Neural crest cell (in vitro differentiated cells): ENCODE measurements at regions not wholly inside any gene's neighbourhood (a gene's known extent, or its start where the extent isn't known, plus 50 kb on each side); places are given as distances from the start of the nearest gene placed in this dataset.

ENCODE experiments used
- DNase-seq: peaks from one replicate; pipeline ENCODE4 v3.0.0; 2021; ENCODE audit warnings: low read depth, mixed read lengths, low spot score
- H3K27ac Mint-ChIP-seq: one replicate; pipeline ENCODE4 v1.8.0; 2021; ENCODE audit warnings: mild to moderate bottlenecking, mixed read lengths; ENCODE audit not compliant: unreplicated experiment
- H3K27me3 Mint-ChIP-seq: 2 replicates; pipeline ENCODE4 v1.8.0; 2021; ENCODE audit warnings: low read depth, mild to moderate bottlenecking, mixed read lengths
- H3K36me3 Mint-ChIP-seq: 2 replicates; pipeline ENCODE4 v1.8.0; 2021; ENCODE audit warnings: low read depth, mild to moderate bottlenecking, mixed read lengths
- H3K4me1 Mint-ChIP-seq: 2 replicates; pipeline ENCODE4 v1.8.0; 2021; ENCODE audit warnings: mixed read lengths
- H3K4me3 Mint-ChIP-seq: one replicate; pipeline ENCODE4 v1.8.0; 2021; ENCODE audit warnings: mild to moderate bottlenecking, mixed read lengths
- H3K9me3 Mint-ChIP-seq: 2 replicates; pipeline ENCODE4 v1.8.0; 2021; ENCODE audit warnings: mixed read lengths
- CTCF ChIP-seq: fragments of 200-600 bp; sonication (generic); conservative IDR thresholded peaks from 2 replicates; pipeline ENCODE4 v1.5.0; 2021; ENCODE audit warnings: antibody characterized with exemption, mild to moderate bottlenecking

- H3K36me3 Mint-ChIP-seq: no peaks in the 10 kb centered on the region
- TF ChIP-seq CTCF: no peak
- peaks cover 43% of the 10 kb centered on the region for H3K4me1 Mint-ChIP-seq
- H3K4me3 Mint-ChIP-seq: no peak overlapping the region
- no peaks in the 10 kb centered on the region for H3K27me3 Mint-ChIP-seq
- peak overlapping the region; percentile 75 for H3K27ac Mint-ChIP-seq
- DNase-seq: no peak
- peaks cover 2% of the 10 kb centered on the region for H3K9me3 Mint-ChIP-seq
These were observed 196.8 kb downstream of the NDUFA10 start for GRCh38 chr2:239828192-239828972.

GRCh38 chr2:239827523-239827890 is 197.6 kb downstream of the NDUFA10 start:
- no peak for DNase-seq
- Mint-ChIP-seq H3K9me3 (peaks cover 2% of the 10 kb centered on the region), H3K4me3 (no peak overlapping the region)

GRCh38 chr2:239826786-239827522 is 198.2 kb downstream of the NDUFA10 start:
- Mint-ChIP-seq H3K27me3 (no peaks in the 10 kb centered on the region), H3K4me1 (peaks cover 34% of the 10 kb centered on the region), H3K27ac (no peak overlapping the region), H3K36me3 (no peaks in the 10 kb centered on the region), H3K9me3 (peaks cover 2% of the 10 kb centered on the region), H3K4me3 (no peak overlapping the region)
- no peak for TF ChIP-seq CTCF
- DNase-seq: no peak

More at GRCh38 chr2:239827523-239827890, 197.6 kb downstream of the NDUFA10 start:
- Mint-ChIP-seq H3K27ac (no peak overlapping the region), H3K27me3 (no peaks in the 10 kb centered on the region), H3K4me1 (peaks cover 39% of the 10 kb centered on the region), H3K36me3 (no peaks in the 10 kb centered on the region)
- no peak for TF ChIP-seq CTCF

GRCh38 chr2:239826376-239826775 is 198.8 kb downstream of the NDUFA10 start:
- Mint-ChIP-seq H3K4me3 (no peak overlapping the region), H3K9me3 (peaks cover 2% of the 10 kb centered on the region), H3K27me3 (no peaks in the 10 kb centered on the region), H3K4me1 (peaks cover 28% of the 10 kb centered on the region), H3K27ac (no peak overlapping the region), H3K36me3 (no peaks in the 10 kb centered on the region)
- TF ChIP-seq CTCF: no peak
- no peak for DNase-seq

GRCh38 chr2:239825705-239825979 is 199.5 kb downstream of the NDUFA10 start:
- Mint-ChIP-seq H3K27me3 (no peaks in the 10 kb centered on the region), H3K4me3 (no peak overlapping the region), H3K36me3 (no peaks in the 10 kb centered on the region), H3K9me3 (peaks cover 2% of the 10 kb centered on the region), H3K27ac (no peak overlapping the region), H3K4me1 (peaks cover 24% of the 10 kb centered on the region)
- no peak for TF ChIP-seq CTCF
- DNase-seq: no peak
